ENCODE measurements at regions not wholly inside any gene's neighbourhood (a gene's known extent, or its start where the extent isn't known, plus 50 kb on each side); places are given as distances from the start of the nearest gene placed in this dataset.

GRCh38 chr4:141486375-141486997, 149.9 kb upstream of the IL15 start:
- intact Hi-C loops (cut with DNase I), result no loop called here

GRCh38 chr4:141497627-141498026, 138.8 kb upstream of the IL15 start:
- intact Hi-C loops (cut with DNase I), result no loop called here
- DNase-seq, result no peak
- ATAC-seq (ENCODE audit: poor library complexity), result no peak

More at GRCh38 chr4:141486375-141486997, 149.9 kb upstream of the IL15 start:
- no peak for ATAC-seq (ENCODE audit: poor library complexity)
- DNase-seq, result no peak

- intact Hi-C loops (cut with DNase I), result no loop called here
- ATAC-seq (ENCODE audit: poor library complexity) (no peak), DNase-seq (no peak)
These were observed 137.0 kb upstream of the IL15 start for GRCh38 chr4:141499261-141499853.

GRCh38 chr4:141501395-141501794, 135.0 kb upstream of the IL15 start:
- intact Hi-C loops (cut with DNase I), result no loop called here
- DNase-seq, result no peak
- no peak for ATAC-seq (ENCODE audit: poor library complexity)

GRCh38 chr4:141501931-141502330, 134.5 kb upstream of the IL15 start:
- ATAC-seq (ENCODE audit: poor library complexity) (peak; percentile 45), DNase-seq (no peak)
- intact Hi-C loops (cut with DNase I), result no loop called here

- DNase-seq (no peak), ATAC-seq (ENCODE audit: poor library complexity) (no peak)
- intact Hi-C loops (cut with DNase I), result no loop called here
These were observed 133.6 kb upstream of the IL15 start for GRCh38 chr4:141502755-141503154.

GRCh38 chr4:141503260-141503659, 133.1 kb upstream of the IL15 start:
- ATAC-seq (ENCODE audit: poor library complexity) (no peak), DNase-seq (no peak)
- intact Hi-C loops (cut with DNase I), result no loop called here

- DNase-seq (no peak), ATAC-seq (ENCODE audit: poor library complexity) (no peak)
- intact Hi-C loops (cut with DNase I), result no loop called here
These were observed 125.3 kb upstream of the IL15 start for GRCh38 chr4:141511055-141511454.

- intact Hi-C loops (cut with DNase I), result no loop called here
- ATAC-seq (ENCODE audit: poor library complexity), result no peak
- DNase-seq, result no peak
These were observed 122.5 kb upstream of the IL15 start for GRCh38 chr4:141513866-141514265.

- no peak for ATAC-seq (ENCODE audit: poor library complexity)
- intact Hi-C loops (cut with DNase I), result no loop called here
- no peak for DNase-seq
These were observed 118.2 kb upstream of the IL15 start for GRCh38 chr4:141518222-141518621.

GRCh38 chr4:141524116-141524515, 112.3 kb upstream of the IL15 start:
- intact Hi-C loops (cut with DNase I), result no loop called here
- ATAC-seq (ENCODE audit: poor library complexity) (no peak), DNase-seq (no peak)

GRCh38 chr4:141524841-141525240, 111.5 kb upstream of the IL15 start:
- intact Hi-C loops (cut with DNase I), result no loop called here
- ATAC-seq (ENCODE audit: poor library complexity), result no peak

GRCh38 chr4:141530627-141531026, 105.8 kb upstream of the IL15 start:
- no peak for ATAC-seq (ENCODE audit: poor library complexity)
- intact Hi-C loops (cut with DNase I), result no loop called here
- DNase-seq, result no peak

More at GRCh38 chr4:141524841-141525240, 111.5 kb upstream of the IL15 start:
- DNase-seq, result no peak

GRCh38 chr4:141534985-141535384, 101.4 kb upstream of the IL15 start:
- intact Hi-C loops (cut with DNase I), result no loop called here
- no peak for ATAC-seq (ENCODE audit: poor library complexity)
- DNase-seq, result no peak

- DNase-seq (no peak), ATAC-seq (ENCODE audit: poor library complexity) (no peak)
- intact Hi-C loops (cut with DNase I), result no loop called here
These were observed 98.4 kb upstream of the IL15 start for GRCh38 chr4:141538001-141538400.

GRCh38 chr4:141540643-141541042, 95.7 kb upstream of the IL15 start:
- ATAC-seq (ENCODE audit: poor library complexity), result no peak

GRCh38 chr4:141541851-141542250, 94.5 kb upstream of the IL15 start:
- ATAC-seq (ENCODE audit: poor library complexity), result no peak
- DNase-seq, result no peak
- intact Hi-C loops (cut with DNase I), result no loop called here

More at GRCh38 chr4:141540643-141541042, 95.7 kb upstream of the IL15 start:
- intact Hi-C loops (cut with DNase I), result no loop called here
- DNase-seq, result no peak

- intact Hi-C loops (cut with DNase I), result no loop called here
- ATAC-seq (ENCODE audit: poor library complexity) (no peak), DNase-seq (no peak)
These were observed 93.2 kb upstream of the IL15 start for GRCh38 chr4:141543176-141543575.

- intact Hi-C loops (cut with DNase I), result no loop called here
- ATAC-seq (ENCODE audit: poor library complexity), result no peak
- no peak for DNase-seq
These were observed 92.7 kb upstream of the IL15 start for GRCh38 chr4:141543706-141544105.

GRCh38 chr4:141548791-141549190, 87.6 kb upstream of the IL15 start:
- no peak for ATAC-seq (ENCODE audit: poor library complexity)
- intact Hi-C loops (cut with DNase I), result no loop called here
- DNase-seq, result no peak

GRCh38 chr4:141560056-141560455, 76.3 kb upstream of the IL15 start:
- ATAC-seq (ENCODE audit: poor library complexity) (no peak), DNase-seq (no peak)
- intact Hi-C loops (cut with DNase I), result no loop called here

Measured in Right ventricle myocardium superior (tissue), 1 donor.